GM18505 (cell line): ENCODE measurements at regions not wholly inside any gene's neighbourhood (a gene's known extent, or its start where the extent isn't known, plus 50 kb on each side); places are given as distances from the start of the nearest gene placed in this dataset.
"Not testable (repeated sequence)": the region's sequence is repeated elsewhere in the genome, so short reads cannot be mapped to it uniquely, and the experiment has no call there.

Experiments used
- ATAC-seq: cut with Tn5 transposase; IDR thresholded peaks from one replicate; pipeline ENCODE4 v1.9.1; 2021; ENCODE audit not compliant: unreplicated experiment
- POLR2A ChIP-seq: IDR thresholded peaks from 4 replicates; pipeline ENCODE4 v1.6.1; 2011; ENCODE audit warnings: borderline replicate concordance; ENCODE audit not compliant: insufficient read depth, insufficient read length; ENCODE audit errors: extremely low read depth

DNA sequence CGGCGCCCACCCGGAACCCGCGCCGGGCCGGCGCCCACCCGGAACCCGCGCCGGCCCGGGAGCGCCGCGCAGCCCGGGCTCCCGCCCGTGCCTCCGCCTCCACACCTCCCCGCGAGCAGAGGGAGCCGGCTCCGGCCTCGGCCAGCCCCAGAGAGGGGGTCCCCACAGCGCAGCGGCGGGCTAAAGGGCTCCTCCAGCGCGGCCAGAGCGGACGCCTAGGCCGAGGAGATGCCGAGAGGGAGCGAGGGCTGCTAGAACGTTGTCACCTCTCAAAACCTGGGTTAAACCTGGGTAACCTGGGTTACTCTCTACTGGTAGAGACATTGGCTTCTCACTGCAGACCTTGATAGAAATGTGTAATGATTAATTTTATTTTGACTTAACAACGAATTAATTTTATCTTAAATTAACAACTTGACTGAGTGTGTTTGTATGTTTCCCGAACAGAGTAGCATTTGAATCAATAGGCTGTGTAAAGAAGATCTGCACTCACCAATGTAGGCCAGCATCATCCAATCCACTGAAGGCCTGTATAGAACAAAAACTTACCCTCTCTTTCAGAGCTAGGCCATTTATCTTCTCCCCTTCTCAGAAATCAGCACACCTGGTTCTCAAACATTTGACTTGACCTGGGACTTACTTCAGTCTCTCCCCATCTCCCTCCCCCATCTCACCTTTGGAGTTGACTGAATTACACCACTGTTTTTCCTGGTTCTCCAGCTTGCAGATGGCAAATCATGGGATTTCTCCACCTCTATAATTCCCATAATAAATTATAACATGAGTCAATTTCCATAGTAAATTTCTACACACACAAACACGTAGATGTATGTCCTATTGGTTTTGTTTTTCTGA is 242.7 kb downstream of the ASXL3 start:
- TF ChIP-seq POLR2A = no peak
- ATAC-seq = no peak

DNA sequence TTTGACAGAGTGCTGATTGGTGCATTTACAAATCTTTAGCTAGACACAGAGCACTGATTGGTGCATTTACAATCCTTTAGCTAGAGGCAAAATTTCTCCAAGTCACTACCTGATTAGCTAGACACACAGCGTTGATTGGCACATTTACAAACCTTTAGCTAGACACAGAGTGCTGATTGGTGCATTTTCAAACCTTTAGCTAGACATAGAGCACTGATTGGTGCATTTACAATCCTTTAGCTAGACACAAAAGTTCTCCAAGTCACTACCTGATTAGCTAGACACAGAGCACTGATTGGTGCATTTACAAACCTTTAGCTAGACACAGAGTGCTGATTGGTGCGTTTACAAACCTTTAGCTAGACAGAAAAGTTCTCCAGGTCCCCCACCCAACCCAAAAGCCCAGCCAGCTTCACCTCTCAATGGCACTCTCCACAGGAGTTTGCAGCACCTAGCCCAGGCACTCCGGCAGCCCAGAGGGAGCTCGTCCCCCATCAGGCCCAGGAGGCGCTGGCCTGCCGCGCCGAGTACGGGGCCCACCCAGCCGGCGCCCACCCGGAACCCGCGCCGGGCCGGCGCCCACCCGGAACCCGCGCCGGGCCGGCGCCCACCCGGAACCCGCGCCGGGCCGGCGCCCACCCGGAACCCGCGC is 241.8 kb downstream of the ASXL3 start:
- not testable (repeated sequence) for ATAC-seq

DNA sequence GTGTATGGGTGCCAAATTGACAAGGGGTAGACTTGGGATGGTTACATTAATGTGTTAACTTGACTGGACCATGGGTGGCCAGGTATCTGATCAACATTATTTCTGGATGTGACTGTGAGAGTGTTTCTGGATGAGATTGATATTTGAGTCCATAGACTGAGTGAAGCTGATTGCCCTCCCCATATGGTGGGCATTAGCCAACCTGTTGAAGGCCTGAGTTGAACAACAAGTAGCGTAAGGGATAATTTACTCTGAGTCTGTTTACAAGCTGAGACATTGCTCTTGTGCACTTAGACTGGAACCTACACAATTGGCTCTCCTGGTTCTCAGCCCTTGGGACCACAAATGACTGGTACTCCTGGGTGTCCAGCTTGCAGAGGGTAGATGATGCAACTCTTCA is 240.1 kb downstream of the ASXL3 start:
- no peak for ATAC-seq
- TF ChIP-seq POLR2A = no peak

DNA sequence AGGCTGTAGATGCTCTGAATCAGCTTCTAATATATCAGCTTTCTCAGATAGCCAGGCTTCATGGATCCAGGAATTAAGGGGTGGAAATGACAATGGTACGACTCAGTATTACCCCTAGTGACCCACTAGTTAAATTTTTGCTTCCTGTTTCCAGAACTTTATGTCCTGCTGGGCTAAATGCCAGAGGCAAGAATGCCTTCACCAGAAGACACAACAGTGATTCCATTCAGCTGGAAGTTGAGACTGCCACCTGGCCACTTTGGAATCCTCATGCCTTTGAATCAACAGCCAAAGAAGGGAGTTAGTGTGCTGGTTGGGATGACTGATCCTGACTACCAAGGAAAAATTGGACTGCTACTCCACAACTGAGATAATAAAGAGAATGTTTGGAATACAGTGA is 239.1 kb downstream of the ASXL3 start:
- no peak for TF ChIP-seq POLR2A
- ATAC-seq = no peak

DNA sequence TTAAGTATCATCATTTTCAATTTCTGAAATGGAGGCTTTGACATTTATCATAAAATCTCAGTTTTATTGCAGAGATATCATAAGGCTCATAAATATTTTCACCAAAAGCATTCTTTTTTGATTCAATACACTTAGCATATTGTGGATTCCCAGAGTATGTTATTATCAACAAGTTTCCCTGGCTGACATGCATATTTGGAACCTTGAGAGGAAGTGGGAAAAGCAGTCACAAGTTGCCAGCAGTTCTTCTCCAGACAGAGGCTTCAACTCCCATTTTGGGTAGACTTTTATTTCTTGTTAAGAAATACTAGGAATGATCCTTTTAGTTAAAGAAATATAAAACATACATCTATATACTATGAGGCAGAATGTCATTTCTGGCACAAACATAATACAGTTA is 236.5 kb downstream of the ASXL3 start:
- no peak for ATAC-seq
- no peak for TF ChIP-seq POLR2A

DNA sequence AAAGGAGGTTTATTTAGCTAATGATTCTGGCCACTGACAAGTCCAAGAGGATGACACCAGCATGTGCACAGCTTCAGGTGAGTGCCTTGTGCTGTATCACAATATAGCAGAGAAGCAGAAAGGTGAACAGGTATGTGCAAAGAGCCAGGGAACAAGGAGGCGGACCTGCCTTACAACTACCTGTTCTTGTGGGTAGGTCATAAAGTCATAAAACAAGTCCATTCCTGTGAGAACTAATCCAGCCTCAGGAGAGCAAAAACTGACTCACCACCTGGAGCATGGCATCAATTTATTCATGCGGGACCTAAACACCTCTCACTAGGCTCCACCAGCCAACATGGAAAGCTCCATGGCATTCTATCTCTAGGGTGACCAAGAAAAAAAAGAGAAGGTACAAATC is 234.2 kb downstream of the ASXL3 start:
- no peak for TF ChIP-seq POLR2A
- no peak for ATAC-seq

DNA sequence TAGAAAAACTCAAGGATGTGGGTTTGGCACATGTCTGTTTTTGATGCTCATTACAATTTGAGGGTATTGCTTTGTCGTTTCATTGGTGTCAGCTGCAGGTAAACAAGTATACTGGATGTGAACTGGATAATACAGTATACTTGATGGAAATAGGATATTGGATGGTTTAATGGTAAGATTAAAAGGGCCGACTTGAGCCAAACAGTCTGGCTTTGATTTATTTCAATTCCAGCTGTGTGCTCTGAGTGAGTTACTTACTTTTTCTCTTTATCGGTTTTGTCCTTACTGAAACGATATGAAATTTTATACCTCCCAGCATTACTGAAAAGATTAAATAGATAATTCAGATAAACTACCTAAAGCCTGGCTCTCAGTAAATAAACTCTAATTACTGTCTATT is 227.6 kb downstream of the ASXL3 start:
- ATAC-seq = no peak
- no peak for TF ChIP-seq POLR2A

DNA sequence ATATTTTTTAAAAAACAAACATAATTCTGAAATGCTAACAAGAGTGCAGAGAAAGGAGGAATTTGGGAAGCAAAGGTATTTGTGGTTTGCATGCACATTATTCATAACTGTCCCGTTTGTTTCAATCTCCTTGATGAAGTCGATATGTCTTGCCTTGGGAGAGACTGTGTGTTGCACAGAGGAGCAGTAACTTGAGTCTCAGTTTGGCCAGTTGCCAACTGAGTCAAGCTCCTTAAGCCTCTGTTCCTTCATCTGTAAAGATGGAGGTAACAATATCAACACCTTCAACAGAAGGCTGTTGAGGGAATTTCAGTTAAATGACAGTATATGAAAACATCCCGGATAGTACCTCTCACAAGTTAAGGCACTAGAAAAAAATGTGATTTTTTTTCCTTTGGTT is 226.2 kb downstream of the ASXL3 start:
- no peak for ATAC-seq
- TF ChIP-seq POLR2A = no peak

DNA sequence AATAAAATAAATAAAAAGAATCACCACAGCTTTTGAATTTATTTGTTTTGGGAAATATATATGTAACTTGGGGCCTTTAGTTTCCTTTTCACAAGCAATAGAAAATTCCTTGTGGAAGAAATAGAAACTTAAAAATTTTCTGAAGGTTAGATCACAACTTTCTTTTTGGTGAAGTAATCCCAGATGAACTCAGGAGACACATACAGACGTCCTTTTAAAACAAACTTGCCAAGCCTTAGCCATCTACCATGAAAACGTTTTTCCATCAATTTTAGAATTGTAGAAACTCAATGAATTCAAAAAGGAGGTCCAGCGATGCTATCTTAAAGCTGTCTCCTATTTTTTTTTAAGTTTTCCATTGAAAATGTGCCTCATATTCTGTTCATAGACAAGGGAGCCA is 225.6 kb downstream of the ASXL3 start:
- no peak for ATAC-seq
- no peak for TF ChIP-seq POLR2A

DNA sequence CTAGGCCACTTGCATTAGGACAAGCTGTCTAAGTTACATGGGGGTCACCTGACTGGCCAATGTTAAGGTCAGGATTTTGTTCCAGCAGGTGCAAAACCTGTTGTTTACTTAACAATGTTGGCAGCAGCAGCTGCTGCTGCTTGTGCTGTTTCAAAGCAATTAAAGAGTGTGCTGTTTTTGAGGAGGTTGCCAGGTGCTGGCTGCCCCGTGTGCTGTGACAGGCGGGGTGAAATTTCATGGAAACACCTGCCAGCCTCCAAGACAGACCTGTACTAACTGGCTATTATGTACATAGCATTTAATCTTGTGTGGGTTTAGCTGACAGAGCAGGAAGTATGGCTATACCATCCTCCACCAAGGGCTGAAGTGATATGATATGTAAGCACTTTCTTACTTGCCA is 224.9 kb downstream of the ASXL3 start:
- ATAC-seq = no peak
- no peak for TF ChIP-seq POLR2A
